Hematopoietic multipotent progenitor cell (in vitro differentiated cells): ENCODE measurements at regions not wholly inside any gene's neighbourhood (a gene's known extent, or its start where the extent isn't known, plus 50 kb on each side); places are given as distances from the start of the nearest gene placed in this dataset.
"Not testable (repeated sequence)": the region's sequence is repeated elsewhere in the genome, so short reads cannot be mapped to it uniquely, and the experiment has no call there.

Source experiments
- DNase-seq, 3 donors: peaks; one replicate each; pipeline ENCODE4 v3.0.0-alpha.2; 2011 to 2015; ENCODE audit warnings: low read depth in 2 of 3, low spot score in 2 of 3

GRCh38 chr13:90237852-90238251 is 1109.6 kb upstream of the MIR17HG start:
- no peak for DNase-seq

GRCh38 chr13:90238413-90238812 is 1109.1 kb upstream of the MIR17HG start:
- DNase-seq: no peak

- no peak for DNase-seq
Observed at GRCh38 chr13:90239130-90239529, 1108.4 kb upstream of the MIR17HG start.

GRCh38 chr13:90246005-90246404 is 1101.5 kb upstream of the MIR17HG start:
- DNase-seq: no peak

GRCh38 chr13:90246687-90247345 is 1100.7 kb upstream of the MIR17HG start:
- no peak for DNase-seq

GRCh38 chr13:90253806-90254205 is 1093.7 kb upstream of the MIR17HG start:
- DNase-seq: no peak

GRCh38 chr13:90254437-90254836 is 1093.0 kb upstream of the MIR17HG start:
- DNase-seq: no peak

- DNase-seq: no peak
Observed at GRCh38 chr13:90256746-90257145, 1090.7 kb upstream of the MIR17HG start.

GRCh38 chr13:90258129-90258528 is 1089.4 kb upstream of the MIR17HG start:
- no peak for DNase-seq

GRCh38 chr13:90261343-90261742 is 1086.1 kb upstream of the MIR17HG start:
- no peak for DNase-seq

- no peak for DNase-seq
Observed at GRCh38 chr13:90270226-90270625, 1077.3 kb upstream of the MIR17HG start.

GRCh38 chr13:90272356-90272755 is 1075.1 kb upstream of the MIR17HG start:
- no peak for DNase-seq

- DNase-seq: no peak
Observed at GRCh38 chr13:90276216-90276615, 1071.3 kb upstream of the MIR17HG start.

GRCh38 chr13:90278231-90278630 is 1069.3 kb upstream of the MIR17HG start:
- not testable (repeated sequence) for DNase-seq

GRCh38 chr13:90281709-90282108 is 1065.8 kb upstream of the MIR17HG start:
- DNase-seq: no peak

GRCh38 chr13:90287521-90287920 is 1060.0 kb upstream of the MIR17HG start:
- no peak for DNase-seq

- no peak for DNase-seq
Observed at GRCh38 chr13:90293793-90294361, 1053.6 kb upstream of the MIR17HG start.

- no peak for DNase-seq
Observed at GRCh38 chr13:90299238-90299637, 1048.2 kb upstream of the MIR17HG start.

- no peak for DNase-seq
Observed at GRCh38 chr13:90300015-90300414, 1047.5 kb upstream of the MIR17HG start.

- DNase-seq: no peak
Observed at GRCh38 chr13:90302107-90302506, 1045.4 kb upstream of the MIR17HG start.

- no peak for DNase-seq
Observed at GRCh38 chr13:90305796-90306195, 1041.7 kb upstream of the MIR17HG start.

- no peak for DNase-seq
Observed at GRCh38 chr13:90307136-90307535, 1040.4 kb upstream of the MIR17HG start.

GRCh38 chr13:90308249-90308648 is 1039.2 kb upstream of the MIR17HG start:
- no peak for DNase-seq
